HG03159 (cell line): ENCODE measurements at regions not wholly inside any gene's neighbourhood (a gene's known extent, or its start where the extent isn't known, plus 50 kb on each side); places are given as distances from the start of the nearest gene placed in this dataset.
A peak's percentile ranks its signal among the peaks of the same experiment; 100 is the strongest.
"Not testable (repeated sequence)": the region's sequence is repeated elsewhere in the genome, so short reads cannot be mapped to it uniquely, and the experiment has no call there.

ENCODE experiments used
- ATAC-seq: cut with Tn5 transposase; IDR thresholded peaks from one replicate; pipeline ENCODE4 v1.9.1; 2021; ENCODE audit warnings: mild to moderate bottlenecking, moderate library complexity; ENCODE audit not compliant: unreplicated experiment

DNA sequence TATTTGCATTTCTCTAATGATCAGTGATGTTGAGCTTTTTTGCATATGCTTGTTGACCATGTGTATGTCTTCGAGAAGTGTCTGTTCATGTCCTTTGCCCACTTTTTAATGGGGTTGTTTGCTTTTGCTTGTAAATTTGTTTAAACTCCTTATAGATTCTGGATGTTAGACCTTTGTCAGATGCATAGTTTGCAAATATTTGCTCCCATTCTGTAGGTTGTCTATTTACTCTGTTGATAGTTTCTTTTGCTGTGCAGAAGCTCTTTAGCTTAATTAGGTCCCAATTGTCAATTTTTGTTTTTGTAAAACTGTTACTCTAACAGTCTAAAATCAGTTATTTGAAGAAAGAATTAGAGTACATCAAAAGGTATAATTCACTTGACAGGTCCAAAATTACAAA, 160.6 kb downstream of the LRIG3 start:
- ATAC-seq: not testable (repeated sequence)

DNA sequence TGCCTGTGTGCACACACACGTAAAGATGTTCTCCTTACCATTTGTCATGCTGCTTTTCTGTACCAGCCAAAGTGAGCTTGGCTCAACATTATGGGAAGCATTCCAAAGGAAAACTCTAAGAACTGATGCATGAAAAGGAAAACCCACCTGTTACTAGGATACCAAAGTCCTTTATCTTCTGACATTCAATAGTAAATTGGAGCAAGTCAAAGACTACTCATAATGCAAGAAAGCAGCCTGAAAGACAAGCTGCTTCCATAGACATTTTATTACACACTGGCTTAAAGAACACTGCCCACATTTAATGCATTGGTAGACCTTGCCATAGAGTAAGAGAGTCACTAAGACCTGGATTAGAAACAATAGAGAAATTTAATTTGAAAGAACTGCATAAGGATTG, 159.0 kb downstream of the LRIG3 start:
- ATAC-seq: no peak

- ATAC-seq: no peak
Observed at GRCh38 chr12:58764100-58764953, 156.0 kb downstream of the LRIG3 start.

GRCh38 chr12:58765076-58765475, 155.2 kb downstream of the LRIG3 start:
- ATAC-seq: no peak

DNA sequence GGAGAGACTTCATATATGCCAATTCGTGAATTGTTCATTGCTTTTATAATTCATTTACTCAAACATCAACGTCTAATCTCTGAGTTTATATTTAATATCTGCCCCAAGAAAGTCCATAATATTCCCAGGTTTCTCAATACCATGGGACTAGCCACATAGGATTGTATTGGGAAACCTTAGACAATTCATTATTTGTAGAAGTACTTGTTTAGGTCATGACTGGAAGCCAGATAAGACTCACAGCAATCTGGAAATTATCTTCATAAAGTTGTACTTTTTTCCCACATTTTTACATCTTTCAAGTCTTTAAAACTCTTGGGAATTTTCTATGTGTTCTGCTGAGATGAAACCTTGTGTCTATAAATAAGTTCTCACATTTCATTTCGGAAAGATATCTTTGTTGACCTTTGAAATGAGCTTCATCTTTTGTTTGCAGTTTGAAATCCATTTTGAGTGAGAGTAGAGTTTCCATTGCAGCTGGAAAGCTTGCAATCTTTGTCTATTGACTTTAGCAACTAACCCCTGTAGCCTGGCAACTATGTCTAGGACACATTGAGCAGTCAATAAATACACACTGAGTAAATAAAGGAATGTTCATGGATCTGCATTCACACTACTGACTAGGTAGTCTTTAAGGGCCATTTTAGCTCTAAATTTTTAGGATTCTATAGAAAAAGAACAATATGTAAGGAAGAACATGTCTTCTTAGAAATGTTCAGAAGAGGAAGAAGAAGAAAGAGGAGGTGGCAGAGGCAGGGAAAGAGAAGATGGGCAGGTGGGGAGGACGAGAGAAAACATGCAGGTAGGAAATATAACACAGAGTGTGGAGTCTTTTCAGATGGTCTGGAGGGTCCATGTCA, 154.4 kb downstream of the LRIG3 start:
- no peak for ATAC-seq

GRCh38 chr12:58766513-58766870, 153.8 kb downstream of the LRIG3 start:
- ATAC-seq: no peak

GRCh38 chr12:58767496-58767895, 152.8 kb downstream of the LRIG3 start:
- no peak for ATAC-seq

DNA sequence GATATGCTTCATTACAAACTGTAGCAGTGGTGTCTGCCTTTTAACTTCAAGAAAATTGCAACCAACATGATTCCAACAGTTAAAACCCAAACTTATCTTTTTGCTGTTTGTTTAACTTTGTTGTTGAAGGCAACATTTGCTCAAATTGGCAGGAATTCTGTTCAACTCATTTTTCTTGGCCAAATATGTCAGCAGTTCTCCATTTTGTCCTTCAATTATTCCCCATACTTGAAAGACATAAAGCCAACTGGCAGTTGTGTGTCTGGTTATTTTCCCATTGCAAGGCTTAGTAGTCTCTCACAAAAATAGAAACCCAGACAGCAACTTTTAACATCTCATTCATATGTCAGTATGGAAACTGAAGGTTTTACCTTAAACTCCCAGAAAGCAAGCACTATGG, 146.3 kb downstream of the LRIG3 start:
- no peak for ATAC-seq

DNA sequence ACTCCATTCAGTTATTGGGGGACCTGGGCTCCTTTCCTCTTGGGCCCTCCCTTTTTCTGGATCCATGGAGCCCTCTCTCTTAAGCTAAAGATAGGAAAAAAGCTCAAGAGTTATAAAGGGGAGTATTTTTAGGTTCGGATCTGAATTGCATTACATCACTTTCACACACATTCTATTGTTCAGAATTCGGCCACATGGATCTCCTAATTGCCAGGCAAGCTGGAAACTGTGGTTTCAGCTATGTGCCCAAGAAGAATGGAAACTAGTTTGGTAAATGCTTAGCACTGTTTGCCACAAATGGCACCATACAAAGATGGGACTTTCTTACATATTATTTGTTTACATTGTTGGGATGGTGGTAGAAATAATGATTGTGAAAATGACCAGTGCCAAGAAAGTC, 145.6 kb downstream of the LRIG3 start:
- no peak for ATAC-seq

DNA sequence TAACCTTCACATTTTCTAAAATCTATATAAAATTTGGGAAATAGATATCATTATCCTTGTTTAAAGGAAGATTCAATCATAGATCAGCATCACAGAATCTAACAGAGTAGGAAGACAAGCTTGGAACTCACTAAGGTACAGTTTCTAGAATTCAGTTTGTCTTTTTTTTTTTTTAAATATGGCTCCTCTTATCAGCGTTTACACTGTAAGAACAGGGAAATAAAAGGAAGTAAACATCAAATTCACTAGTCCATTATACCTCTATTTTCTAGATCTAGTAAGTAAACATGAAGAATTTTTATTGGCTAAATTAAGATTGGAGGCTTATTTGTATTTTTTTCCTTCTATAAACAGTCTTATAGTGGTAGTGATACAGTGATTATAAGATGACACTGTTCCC, 144.9 kb downstream of the LRIG3 start:
- no peak for ATAC-seq

- no peak for ATAC-seq
Observed at GRCh38 chr12:58776144-58776543, 144.2 kb downstream of the LRIG3 start.

GRCh38 chr12:58777815-58778214, 142.5 kb downstream of the LRIG3 start:
- ATAC-seq: no peak

- no peak for ATAC-seq
Observed at GRCh38 chr12:58781609-58782008, 138.7 kb downstream of the LRIG3 start.

GRCh38 chr12:58787021-58787760, 133.1 kb downstream of the LRIG3 start:
- ATAC-seq: no peak

DNA sequence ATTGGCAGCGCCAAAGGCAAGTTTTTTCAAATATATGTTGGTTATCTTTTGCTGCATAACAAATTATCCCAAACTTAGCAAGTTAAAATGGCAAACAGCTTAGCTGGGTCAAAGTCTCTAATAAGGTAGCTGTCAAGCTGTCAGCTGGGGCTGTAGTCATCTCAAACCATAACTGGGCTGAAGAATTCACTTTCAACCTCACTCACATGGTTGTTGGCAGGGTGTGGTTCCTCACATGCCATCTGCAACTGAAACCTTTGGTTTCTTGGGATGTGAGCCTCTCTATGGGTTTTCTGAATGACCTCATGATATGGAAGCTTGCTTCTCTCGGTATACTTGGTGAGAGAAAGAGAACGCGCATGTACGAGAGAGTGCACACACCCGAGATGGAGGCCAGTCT, 125.4 kb downstream of the LRIG3 start:
- no peak for ATAC-seq

DNA sequence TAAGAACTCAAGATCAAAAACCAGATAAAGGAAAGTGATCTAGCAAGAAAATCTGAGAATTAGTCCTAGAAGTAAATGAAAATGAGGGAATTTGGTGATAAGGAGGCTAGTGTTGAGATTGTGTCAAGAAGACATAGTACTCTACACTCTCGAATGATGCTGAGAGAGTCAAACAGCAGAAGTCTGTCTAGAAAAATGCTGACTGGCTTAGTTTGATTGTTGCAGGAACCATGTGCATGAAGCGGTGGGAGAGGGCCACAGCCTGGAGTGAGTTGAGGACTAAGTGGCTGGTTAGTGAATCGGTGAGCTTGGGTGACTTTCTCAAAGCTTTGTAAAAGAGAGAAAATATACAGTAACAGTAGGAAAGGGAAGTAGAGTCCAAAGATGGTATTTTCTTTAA, 124.5 kb downstream of the LRIG3 start:
- no peak for ATAC-seq

DNA sequence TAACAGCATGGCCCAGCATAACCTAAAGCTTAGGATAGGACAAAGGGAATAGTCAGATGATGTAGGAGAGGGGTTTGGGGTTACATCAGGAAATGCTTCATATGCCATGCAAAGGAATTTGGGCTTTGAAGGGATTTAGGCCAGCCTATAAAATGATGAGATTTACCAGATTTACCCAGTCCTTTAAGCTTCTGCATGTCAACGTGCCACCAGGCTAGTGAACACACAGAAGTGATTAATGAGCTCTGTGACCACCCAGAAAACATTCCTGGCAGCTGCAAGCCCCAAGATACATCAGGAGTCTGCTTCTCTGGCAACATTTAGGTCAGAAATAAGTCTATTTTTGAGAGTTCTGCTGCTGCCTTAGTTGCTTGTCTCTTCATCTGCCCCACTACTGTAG, 118.3 kb downstream of the LRIG3 start:
- ATAC-seq: no peak

DNA sequence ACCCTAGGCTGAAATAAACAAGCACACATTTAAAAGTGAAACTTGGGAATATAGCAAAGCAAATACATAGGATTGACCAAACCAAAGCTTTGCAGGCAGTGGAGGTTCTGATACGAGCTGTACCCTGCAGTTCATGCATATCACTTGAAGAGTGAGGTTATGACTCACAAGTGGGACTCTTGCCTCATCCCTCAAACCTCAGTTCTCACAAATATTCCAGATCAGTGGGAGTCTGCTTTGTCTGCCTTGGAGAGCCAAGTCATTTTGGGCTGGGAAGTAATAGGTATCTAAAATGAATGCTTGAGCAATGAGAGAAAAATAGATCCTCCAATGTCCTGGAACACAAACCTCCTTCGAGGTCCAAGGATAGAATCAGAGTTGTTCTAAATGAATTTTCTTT, 116.4 kb downstream of the LRIG3 start:
- no peak for ATAC-seq

- peak; percentile 95 for ATAC-seq
Observed at GRCh38 chr12:58804749-58805148, 115.6 kb downstream of the LRIG3 start.

DNA sequence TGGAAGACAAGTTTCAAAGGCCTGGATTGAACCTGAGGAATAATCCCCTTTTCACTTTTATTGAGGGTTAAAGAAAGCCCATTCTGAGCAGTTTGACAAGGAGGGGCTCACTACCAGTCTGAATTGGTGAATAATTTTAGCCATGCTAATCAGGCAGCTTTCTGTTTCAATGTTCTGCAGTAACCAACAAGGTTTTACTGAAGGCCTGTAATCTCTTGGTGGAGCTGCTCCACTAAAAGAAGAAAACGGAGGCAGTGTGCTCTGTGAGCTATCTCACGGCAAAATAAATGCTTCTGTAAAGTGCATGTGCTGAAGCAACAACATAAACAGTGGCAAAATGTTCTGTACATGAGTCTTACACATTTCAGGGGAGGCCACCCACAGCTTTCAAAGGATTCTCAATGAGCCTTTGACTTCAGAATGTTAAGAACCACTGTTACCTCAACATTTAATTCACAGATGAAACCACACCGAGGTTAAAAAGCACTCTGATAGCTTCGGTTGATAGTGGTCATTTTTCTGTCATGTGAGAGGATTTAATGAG, 111.2 kb downstream of the LRIG3 start:
- no peak for ATAC-seq

GRCh38 chr12:58811346-58811745, 109.0 kb downstream of the LRIG3 start:
- ATAC-seq: no peak
